Erythroblast (primary cell): ENCODE measurements at regions not wholly inside any gene's neighbourhood (a gene's known extent, or its start where the extent isn't known, plus 50 kb on each side); places are given as distances from the start of the nearest gene placed in this dataset.

Source experiments
- DNase-seq, 2 experiments: peaks; one replicate each; lab custom pipeline; 2025; lab: John Stamatoyannopoulos, UW
- GATA1 ChIP-seq: IDR thresholded peaks from 2 replicates; pipeline ENCODE4 v1.6.1; 2011; ENCODE audit warnings: low read depth, mild to moderate bottlenecking, control low read depth, low read length, moderate library complexity
- POLR2A ChIP-seq: IDR thresholded peaks from 2 replicates; pipeline ENCODE4 v1.6.1; 2011; ENCODE audit warnings: mild to moderate bottlenecking, low read length

- TF ChIP-seq POLR2A (no peak), GATA1 (no peak)
- DNase-seq, result no peak
Measured at GRCh38 chr14:38847161-38847560, 255.9 kb downstream of the SEC23A start.

- DNase-seq, result no peak
- TF ChIP-seq POLR2A (no peak), GATA1 (no peak)
Measured at GRCh38 chr14:38839694-38840365, 263.2 kb downstream of the SEC23A start.

GRCh38 chr14:38838979-38839323, 264.1 kb downstream of the SEC23A start:
- DNase-seq, result no peak
- TF ChIP-seq GATA1 (no peak), POLR2A (no peak)

- DNase-seq, result no peak
- TF ChIP-seq POLR2A, result no peak
Measured at GRCh38 chr14:38838049-38838978, 264.7 kb downstream of the SEC23A start.

- no peak for TF ChIP-seq POLR2A
- TF ChIP-seq GATA1, result no peak
- DNase-seq, result no peak
Measured at GRCh38 chr14:38837343-38838048, 265.5 kb downstream of the SEC23A start.

GRCh38 chr14:38836539-38836938, 266.5 kb downstream of the SEC23A start:
- no peak for DNase-seq
- TF ChIP-seq GATA1 (no peak), POLR2A (no peak)

GRCh38 chr14:38835874-38836273, 267.2 kb downstream of the SEC23A start:
- TF ChIP-seq POLR2A (no peak), GATA1 (no peak)
- no peak for DNase-seq

GRCh38 chr14:38828183-38828827, 274.7 kb downstream of the SEC23A start:
- no peak for DNase-seq
- TF ChIP-seq GATA1 (no peak), POLR2A (no peak)

- DNase-seq, result no peak
- TF ChIP-seq GATA1 (no peak), POLR2A (no peak)
Measured at GRCh38 chr14:38824706-38825105, 278.3 kb downstream of the SEC23A start.

GRCh38 chr14:38818555-38818954, 284.5 kb downstream of the SEC23A start:
- no peak for TF ChIP-seq GATA1
- TF ChIP-seq POLR2A, result no peak
- no peak for DNase-seq

- peak; percentile 2 to 12 for DNase-seq
- no peak for TF ChIP-seq POLR2A
- no peak for TF ChIP-seq GATA1
Measured at GRCh38 chr14:38808734-38809455, 294.1 kb downstream of the SEC23A start.

GRCh38 chr14:38799671-38800070, 303.4 kb downstream of the SEC23A start:
- no peak for TF ChIP-seq GATA1
- TF ChIP-seq POLR2A, result no peak
- no peak for DNase-seq

- DNase-seq, result no peak
- TF ChIP-seq GATA1, result no peak
- TF ChIP-seq POLR2A, result no peak
Measured at GRCh38 chr14:38794677-38795076, 308.4 kb downstream of the SEC23A start.

GRCh38 chr14:38791862-38792261, 311.2 kb downstream of the SEC23A start:
- TF ChIP-seq POLR2A, result no peak
- TF ChIP-seq GATA1, result no peak
- no peak for DNase-seq
